ENCODE measurements at regions not wholly inside any gene's neighbourhood (a gene's known extent, or its start where the extent isn't known, plus 50 kb on each side); places are given as distances from the start of the nearest gene placed in this dataset.
"Not testable (repeated sequence)": the region's sequence is repeated elsewhere in the genome, so short reads cannot be mapped to it uniquely, and the experiment has no call there.

GRCh38 chr10:120048391-120048790 is 155.9 kb downstream of the SEC23IP start:
- H3K27ac ChIP-seq: peak overlapping the region; percentile 44
- no peak for TF ChIP-seq CTCF (conservative IDR thresholded peaks at IDR 0.05)

GRCh38 chr10:120051671-120052070 is 159.1 kb downstream of the SEC23IP start:
- no peak for TF ChIP-seq CTCF (conservative IDR thresholded peaks at IDR 0.05)
- H3K27ac ChIP-seq: peak overlapping the region; percentile 71

GRCh38 chr10:120052964-120053702 is 160.6 kb downstream of the SEC23IP start:
- no peak for TF ChIP-seq CTCF (conservative IDR thresholded peaks at IDR 0.05)
- peak overlapping the region; percentile 71 for H3K27ac ChIP-seq

GRCh38 chr10:120059790-120060189 is 167.3 kb downstream of the SEC23IP start:
- not testable (repeated sequence) for H3K27ac ChIP-seq

GRCh38 chr10:120067427-120067826 is 174.9 kb downstream of the SEC23IP start:
- no peak for TF ChIP-seq CTCF (conservative IDR thresholded peaks at IDR 0.05)
- no peak overlapping the region for H3K27ac ChIP-seq

- TF ChIP-seq CTCF (conservative IDR thresholded peaks at IDR 0.05): no peak
- H3K27ac ChIP-seq: no peak overlapping the region
Measured at GRCh38 chr10:120069700-120070099, 177.2 kb downstream of the SEC23IP start.

GRCh38 chr10:120075349-120075748 is 182.8 kb downstream of the SEC23IP start:
- no peak overlapping the region for H3K27ac ChIP-seq
- no peak for TF ChIP-seq CTCF (conservative IDR thresholded peaks at IDR 0.05)

GRCh38 chr10:120076996-120077706 is 184.6 kb downstream of the SEC23IP start:
- H3K27ac ChIP-seq: no peak overlapping the region
- no peak for TF ChIP-seq CTCF (conservative IDR thresholded peaks at IDR 0.05)
